NCI-H1436 treated with DMSO at 0.1 percent for 48 hours (cell line): ENCODE measurements at regions not wholly inside any gene's neighbourhood (a gene's known extent, or its start where the extent isn't known, plus 50 kb on each side); places are given as distances from the start of the nearest gene placed in this dataset.
"Not testable (repeated sequence)": the region's sequence is repeated elsewhere in the genome, so short reads cannot be mapped to it uniquely, and the experiment has no call there.

ENCODE experiments used
- DNase-seq: peaks from one replicate; lab custom pipeline; 2025; lab: John Stamatoyannopoulos, UW

DNA sequence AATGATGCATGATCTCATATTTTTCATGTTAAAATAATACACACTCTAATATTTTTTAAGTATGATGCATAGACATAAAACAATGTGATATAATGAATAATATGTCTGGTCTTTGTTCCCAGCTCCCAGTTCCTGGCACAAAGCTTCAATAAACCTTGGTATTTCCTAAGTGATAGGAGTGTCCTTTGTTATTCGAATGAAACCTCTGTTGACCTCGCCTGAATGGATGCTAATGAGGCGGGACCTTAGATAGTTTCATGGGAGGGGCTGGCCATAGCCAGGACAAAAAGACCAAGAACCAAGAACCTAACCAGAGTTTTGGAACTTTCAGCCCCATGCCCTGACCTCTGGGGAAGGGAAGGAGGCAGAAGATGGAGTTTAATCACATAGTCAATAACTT, 257.7 kb upstream of the COPS8 start:
- DNase-seq: no peak

DNA sequence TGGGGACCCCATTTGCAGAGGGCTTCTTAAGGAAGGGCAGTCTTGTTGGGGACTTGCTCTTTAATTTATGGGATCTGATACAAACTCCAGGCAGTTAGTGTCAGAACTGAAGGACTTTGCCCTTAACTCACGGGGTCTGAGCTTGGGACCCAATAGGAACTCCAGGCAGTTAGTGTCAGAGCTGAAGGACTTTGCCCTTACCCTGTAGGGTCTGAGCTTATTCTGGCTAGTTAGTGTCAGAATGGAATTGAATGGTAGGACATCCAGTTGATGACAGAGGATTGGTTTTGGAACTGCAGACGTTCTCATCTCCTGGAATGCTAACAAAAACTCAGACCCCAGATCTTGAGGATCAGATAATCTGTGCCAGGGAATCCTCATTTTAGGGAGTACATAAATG, 256.9 kb upstream of the COPS8 start:
- no peak for DNase-seq

DNA sequence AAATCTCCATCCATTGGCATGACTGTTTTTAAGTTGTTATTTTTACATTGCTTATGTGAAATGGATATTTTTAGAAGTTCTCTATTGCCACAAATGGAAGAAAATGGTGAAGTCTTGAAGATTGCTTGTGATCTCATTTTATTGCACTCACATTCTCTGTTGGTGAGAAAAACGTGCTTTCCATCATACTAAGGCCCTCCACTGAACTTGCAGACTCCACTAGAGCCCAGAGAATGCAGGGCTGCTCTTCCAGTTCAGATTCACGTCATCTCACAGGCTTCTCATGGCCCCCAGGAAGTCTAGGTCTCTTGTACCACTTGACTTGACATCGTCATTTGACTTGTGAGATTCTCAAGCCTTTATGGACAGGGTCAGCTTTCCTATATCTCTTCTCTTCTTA, 254.8 kb upstream of the COPS8 start:
- no peak for DNase-seq

DNA sequence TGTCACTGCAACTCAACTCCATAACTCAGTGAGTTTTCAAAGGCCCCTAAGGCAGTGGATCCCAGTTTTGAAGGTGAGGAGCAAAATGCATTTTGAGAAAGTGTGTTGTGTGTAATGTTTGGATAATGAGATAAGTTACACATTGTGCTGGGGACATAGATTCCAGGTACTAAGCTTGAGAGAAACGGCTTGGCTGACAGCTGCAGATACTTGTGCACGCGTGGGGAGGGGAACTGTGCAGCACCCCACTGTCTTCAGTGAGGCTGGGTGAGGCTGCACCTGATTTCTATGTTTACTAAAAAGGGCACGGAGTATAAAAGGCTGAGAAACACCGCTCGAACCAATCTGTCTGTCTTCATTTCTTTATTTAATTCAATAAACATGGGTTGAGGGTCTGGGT, 254.0 kb upstream of the COPS8 start:
- DNase-seq: no peak

DNA sequence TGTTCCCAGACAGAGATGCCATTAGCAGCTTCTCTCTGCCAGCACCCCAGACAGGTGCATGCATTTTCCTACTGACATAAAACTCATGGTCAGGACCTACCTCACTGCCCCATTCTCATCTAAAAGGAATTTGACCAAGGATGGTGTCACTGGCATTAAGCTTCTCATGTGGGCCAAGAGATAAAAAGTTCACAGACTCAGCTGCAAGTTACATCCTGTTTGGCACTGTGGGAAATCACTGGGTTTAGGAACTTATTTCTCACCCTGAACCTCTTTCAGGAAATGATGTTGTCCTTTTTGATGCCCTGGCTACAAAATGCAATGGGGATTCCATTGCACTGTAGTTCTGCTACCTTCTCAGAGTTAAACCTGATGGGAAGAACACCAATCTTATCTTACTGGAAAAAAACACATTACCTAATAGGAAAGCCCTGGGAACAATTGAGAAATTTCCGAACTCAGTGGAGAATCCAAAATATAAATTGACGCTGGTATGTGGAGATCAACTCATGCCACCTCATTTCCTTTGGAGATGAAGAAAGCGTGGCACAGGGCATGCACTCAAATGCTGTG, 252.1 kb upstream of the COPS8 start:
- DNase-seq: no peak

DNA sequence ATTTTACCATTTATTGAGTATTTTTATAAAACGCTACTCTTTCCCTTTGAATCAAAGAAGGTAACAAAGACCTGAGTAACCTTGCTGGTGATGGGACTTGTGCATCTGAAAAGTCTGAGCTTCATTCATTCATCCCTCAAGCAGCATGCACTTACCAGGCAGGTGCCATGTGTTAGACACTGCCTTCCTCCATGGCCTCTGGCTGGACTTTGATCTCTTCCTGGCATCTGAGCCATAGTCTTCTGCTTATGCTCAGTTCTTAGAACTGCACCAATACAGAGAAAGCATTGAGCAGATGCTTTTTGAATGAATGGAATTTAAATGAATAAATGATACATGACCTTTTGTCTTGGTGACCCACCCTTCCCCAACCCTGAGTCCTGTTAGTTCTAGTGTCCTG, 251.4 kb upstream of the COPS8 start:
- DNase-seq: no peak

DNA sequence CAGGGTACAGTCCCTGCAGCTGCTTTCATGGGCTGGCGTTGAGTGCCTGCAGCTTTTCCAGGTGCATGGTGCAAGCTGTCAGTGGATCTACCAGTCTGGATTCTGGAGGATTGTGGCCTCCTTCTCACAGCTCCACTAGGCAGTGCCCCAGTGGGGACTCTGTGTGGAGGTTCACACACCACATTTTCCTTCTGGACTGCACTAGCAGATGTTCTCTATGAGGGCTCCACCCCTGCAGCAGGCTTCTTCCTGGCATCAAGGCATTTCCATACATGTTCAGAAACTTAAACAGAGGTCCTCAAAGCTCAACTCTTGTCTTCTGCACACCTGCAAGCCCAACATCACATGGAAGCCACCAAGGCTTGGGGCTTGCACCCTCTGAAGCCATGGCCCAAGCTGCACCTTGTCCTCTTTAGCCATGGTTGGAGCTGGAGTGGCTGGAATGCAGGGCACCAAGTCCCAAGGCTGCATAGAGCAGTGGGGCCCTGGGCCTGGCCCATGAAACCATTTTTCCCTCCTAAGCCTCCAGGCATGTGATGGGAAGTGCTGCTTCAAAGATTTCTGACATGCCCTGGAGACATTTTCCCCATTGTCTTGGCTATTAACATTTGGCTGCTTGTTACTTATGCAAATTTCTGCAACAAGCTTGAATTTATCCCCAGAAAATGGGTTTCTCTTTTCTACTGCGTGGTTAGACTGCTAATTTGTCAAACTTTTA, 250.2 kb upstream of the COPS8 start:
- no peak for DNase-seq

DNA sequence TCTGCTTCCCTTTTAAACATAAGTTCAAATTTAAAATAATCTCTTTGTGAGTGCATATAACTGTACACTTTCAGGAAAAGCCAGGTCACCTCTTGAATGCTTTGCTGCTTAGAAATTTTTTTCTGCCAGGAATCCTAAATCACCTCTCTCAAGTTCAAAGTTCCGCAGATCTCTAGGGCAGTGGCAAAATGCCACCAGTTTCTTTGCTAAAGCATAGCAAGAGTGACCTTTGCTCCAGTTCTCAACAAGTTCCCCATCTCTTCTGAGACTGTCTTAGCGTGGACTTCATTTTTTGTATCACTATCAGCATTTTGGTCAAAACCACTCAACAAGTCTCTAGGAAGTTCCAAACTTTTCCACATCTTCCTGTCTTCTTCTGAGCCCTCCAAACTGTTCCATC, 249.7 kb upstream of the COPS8 start:
- DNase-seq: not testable (repeated sequence)

DNA sequence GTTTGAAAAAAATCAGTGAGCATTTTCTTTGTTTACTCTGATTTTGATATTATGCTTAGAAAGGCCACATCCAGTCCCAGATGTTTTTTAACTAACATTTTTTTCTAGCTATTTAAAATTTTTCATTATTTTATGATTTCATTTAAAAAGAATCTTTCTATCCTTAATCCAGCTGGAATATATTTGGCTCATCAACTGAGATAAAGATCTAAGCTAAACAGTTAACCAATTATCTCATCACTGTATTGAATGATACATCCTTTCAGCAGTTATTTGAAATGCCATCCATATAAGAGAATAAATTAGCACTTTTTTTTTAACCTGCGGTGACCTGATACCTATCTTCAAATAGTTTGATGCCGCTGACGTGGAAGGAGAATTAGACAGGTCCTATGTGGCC, 245.5 kb upstream of the COPS8 start:
- DNase-seq: no peak

DNA sequence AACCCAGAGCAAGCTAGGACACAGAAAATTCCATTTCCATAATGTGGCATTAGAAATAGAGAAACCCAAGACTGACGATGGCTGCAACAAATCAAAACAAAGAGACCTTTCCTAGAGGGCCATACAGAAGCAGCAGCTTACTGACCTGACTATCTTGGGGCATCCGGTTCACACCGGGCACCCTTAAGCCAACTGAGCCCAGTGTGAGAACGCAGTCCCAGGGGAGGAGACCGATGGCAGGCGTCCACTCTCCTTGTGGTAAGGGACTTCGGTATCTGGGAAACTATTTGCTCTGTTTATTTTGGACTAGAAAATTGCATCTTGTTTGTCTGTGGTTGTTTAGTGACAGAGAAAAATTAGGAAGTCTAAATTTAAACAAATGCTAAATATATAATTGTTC, 244.8 kb upstream of the COPS8 start:
- no peak for DNase-seq

DNA sequence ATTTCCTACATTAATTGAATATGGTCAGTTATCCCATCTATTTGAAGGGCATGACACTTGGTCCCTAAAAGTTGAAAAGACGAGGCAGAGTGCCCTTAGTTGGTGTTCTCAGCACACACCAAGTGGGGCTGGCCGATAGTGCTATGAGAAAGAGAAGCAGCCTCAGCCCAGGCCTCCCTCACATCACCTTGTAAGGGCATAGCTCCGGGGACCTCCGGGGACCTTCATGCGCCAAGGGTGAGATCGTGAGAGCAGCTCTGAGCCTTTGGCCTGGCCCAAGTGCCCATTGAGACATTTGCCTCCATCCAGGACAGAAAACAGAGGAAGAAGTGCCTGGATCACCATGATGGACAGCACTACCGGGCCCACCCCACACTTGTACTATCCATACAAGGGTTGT, 244.3 kb upstream of the COPS8 start:
- no peak for DNase-seq

DNA sequence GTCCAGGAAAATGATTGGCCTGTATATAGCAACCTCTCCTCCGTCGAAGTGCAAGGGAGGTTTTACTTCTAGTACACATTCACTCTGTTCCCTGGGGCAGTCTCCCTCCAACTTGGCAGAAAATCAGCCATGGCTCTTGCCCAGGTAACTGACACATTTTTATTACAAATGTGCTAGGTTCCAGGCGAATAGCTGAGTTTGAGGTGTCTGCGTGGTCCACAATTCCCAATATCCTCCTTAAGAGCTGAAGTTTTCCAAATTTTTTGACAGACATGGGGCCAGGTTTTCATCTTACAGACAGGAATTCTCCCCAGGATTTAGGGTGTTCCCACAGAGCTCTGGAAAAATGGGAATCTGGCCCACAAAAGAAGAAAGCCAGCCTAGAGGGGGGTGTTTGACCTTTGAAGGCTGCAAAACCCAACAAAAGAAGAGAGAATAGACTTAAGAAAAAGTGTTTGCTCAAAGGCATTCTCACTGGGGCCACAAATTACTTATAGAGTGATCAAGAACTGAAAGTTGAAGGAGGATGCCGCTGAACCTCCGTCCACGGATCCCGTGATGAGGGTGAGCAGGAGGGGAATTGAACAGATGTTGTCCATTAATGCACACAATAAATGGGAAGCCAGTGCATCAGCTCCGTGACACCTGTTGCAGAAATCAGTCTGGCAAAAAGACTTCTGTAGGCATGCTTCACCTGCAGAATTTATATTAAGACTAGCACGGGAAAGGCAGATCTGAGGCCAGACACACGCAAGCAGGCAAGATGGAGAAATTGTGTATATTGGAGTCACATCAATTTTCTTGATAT, 242.3 kb upstream of the COPS8 start:
- DNase-seq: no peak

DNA sequence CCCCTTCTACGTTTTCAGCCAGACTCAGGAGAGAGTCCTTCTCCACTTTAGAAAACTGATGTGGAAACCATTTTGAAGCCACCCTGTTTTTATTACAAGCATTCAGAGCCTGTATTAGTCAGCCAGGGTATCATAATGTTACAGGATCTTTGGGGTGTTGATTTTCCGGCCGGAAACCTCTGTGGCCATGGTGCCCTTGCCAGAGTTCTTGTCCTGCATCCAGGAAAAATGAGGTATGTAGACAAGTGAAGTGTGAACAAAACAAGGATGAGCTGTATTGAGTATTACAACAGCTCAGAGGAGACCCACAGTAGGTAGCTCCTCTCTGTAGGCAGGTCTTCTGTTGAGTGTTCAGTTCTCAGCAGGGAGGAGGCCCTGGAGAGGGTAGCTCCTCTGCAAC, 241.0 kb upstream of the COPS8 start:
- no peak for DNase-seq

DNA sequence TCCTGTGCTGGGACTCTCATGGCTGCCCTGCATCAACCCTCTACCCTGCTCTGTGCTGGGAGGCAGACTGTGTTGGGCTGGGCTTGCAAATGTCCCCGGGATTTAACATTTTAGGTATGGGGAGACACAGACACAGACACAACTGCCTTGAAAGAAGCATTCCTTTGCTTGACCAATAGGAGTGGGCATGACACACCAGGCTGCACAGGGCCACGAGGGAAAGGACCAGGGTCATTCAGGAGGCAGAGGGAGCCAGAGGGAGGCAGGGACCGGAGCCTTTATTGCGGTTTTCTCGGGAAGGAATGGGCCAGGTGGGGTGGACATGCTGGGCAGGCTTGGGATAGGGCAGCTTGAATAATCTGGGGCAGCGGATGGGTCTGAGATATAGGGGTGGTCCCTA, 238.7 kb upstream of the COPS8 start:
- no peak for DNase-seq

DNA sequence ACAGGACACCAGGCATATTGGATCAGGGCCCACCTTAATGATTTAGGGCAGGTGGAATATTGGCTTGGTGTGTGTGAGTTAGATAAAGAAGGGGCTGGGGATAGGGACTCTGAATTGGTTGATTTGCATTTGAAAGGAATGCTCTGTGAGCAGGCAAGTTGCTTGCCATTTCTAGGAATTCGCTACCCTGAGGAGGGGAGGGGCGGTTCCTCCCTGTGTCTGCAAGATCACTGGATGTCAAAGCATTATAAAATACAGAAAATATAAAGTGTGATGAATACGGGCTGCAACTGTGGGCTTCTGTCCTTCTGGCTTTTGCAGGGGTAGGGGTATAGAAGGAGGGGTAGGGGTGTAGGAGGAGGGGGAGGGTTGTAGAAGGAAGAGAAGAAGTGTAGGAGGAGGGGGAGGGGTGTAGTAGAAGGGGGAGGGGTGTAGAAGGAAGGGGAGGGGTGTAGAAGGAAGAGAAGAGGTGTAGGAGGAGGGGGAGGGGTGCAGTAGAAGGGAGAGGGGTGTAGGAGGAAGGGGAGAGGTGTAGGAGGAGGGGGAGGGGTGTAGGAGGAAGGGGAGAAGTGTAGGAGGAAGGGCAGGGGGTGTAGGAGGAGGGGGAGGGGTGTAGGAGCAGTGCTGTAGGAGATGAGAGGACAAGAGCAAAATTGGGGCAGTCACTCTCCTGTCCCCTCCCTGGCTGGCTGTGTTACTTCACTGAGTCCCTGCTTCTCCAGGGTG, 238.0 kb upstream of the COPS8 start:
- no peak for DNase-seq

DNA sequence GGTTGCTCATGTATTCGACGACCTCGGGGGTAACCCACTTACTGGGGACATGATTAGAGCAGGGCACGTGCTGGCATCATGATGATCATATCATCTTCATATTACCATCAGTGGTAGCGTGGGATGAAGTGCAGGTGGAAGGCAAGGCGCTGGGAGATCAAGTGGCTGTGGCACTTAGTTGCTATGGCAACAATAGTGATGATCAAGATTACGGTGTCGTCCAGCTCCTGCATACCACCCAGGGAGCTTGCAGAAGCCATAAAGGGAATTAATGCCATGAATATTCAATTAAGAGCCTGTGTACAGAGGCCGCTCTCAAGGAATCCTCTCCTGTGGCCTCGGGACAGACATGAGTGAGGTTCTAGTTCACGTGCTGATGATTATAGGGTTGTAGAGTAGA, 237.2 kb upstream of the COPS8 start:
- no peak for DNase-seq

DNA sequence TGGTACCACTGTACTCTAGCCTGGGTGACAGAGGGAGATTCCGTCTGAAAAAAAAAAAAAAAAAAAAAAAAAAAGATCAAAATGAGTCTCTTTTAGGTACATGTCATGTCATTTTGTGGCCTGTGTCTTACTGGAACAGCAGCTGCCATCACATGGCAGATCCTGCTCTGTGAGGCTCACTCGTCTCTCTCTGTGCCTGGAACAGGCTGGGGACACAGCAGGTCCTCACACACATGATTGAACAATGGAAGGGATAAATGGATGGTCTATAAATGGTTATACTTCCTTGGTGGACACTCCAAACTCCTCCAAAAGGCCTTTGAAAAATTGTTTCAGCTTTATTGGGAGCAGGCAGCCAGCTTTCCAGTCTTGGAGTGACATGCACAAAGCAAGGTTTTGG, 236.2 kb upstream of the COPS8 start:
- no peak for DNase-seq

DNA sequence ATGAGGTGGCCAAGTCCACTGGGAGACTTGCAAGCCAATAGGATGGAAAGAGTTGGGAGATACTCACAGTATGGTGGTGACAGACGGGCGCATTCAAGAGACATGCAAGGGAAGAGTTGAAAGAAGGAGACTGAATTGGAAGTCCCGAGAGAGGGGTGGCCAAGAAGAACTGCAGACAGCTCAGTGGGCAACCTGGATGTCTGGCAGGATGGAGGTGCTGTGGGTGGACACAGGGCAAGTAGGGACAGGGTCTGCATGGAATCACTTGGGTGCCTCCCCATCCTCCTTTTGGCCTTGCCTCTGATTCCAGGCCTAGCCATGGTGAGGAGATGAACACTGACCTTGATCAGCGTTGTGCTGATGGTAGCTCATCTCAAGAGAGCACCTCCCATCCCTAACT, 235.7 kb upstream of the COPS8 start:
- no peak for DNase-seq

DNA sequence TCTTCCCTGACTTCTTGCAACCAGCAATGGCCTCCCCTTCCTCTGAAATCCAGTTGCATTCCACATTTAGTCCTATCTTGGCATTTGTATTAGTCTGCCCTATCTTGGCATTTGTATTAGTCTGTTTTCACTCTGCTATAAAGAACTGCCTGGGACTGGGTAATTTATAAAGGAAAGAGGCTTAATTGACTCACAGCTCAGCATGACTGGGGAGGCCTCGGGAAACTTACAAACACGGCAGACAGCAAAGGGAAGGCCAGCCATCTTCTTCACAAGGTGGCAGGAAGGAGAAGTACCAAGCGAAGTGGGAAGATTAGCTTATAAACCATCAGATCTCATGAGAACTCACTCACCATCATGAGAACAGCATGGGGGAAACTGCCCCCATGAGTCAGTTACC, 234.5 kb upstream of the COPS8 start:
- DNase-seq: no peak

DNA sequence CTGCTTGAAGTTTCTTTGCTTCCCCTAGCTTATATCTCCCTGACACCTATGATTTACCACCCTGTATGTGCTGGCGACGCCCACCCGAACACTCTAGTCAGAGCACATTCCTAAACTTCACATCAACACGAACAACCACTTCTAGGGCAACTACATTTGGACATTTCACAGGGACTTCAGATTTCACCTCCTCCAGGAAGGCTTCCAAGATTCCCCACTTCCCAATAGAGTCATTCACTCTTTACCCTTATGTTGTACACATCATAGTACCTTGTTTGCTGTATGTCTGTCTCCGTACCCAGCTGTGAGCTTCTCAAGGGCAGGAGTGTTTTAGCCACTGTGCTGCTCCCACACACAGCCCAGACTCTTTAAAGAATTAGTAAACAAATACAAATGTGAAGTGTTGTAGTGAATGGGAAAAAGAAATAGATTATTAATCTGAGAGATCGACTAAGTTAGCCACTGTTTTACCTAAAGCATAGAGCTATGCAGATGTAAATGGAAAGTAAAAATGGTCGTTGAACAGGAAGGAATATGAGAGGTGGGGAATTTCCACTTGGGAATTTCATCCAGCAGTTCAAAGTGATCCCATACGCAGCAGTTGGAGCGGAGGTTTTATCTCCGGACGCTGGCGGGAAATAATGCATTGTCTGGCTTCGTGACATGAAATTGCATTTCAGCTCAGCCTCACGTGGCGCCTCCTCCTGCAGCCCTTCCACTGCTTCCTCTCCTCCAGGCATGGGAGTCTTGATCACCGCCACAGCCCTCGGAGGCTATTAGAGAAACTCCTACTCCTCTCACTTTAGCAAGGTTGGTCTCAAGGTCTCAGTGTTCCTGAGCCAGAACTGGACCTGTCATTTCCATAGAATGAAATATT, 233.4 kb upstream of the COPS8 start:
- DNase-seq: no peak

DNA sequence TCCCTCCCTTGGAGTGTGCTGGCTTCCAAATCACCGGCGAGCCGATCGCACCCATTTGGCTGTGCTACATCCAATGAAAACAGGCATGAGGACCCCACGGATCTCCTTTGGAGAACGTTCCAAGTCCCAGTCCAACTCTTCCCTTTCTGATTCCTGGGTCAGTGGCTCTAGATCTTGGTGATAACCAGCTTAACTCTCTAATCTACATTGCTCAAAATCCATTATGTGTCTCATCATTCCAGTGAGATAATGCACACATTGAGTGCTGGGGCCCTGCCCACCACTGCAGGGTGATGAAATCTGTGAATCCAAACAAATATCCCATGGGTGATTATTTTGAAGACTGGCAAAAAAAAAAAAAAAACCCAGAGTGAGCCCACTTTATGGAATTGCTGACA, 232.7 kb upstream of the COPS8 start:
- no peak for DNase-seq

DNA sequence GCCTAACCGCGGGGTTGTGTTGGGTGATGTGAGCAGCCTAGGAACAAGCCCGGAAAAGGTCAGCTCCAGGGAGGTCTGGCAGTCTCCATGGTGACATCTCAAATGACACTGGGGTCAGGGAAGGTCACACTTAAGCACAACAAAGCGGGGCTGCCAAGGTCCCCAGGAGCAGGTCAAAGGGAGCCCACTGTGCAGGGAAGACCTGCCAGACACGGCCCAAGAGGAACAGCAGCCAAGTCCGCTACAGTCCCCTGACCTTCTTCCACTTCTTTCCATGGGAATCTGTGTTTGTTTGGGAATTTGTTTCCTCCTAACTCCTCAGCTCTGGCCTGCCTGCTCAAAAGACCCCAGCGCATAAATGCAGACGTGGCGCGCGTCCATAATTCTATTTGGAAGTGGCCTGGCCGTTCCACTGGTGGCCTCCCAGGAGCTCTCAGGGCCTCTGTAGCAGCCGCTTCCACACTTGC, 232.1 kb upstream of the COPS8 start:
- DNase-seq: no peak
